ENCODE measurements at regions not wholly inside any gene's neighbourhood (a gene's known extent, or its start where the extent isn't known, plus 50 kb on each side); places are given as distances from the start of the nearest gene placed in this dataset.

DNA sequence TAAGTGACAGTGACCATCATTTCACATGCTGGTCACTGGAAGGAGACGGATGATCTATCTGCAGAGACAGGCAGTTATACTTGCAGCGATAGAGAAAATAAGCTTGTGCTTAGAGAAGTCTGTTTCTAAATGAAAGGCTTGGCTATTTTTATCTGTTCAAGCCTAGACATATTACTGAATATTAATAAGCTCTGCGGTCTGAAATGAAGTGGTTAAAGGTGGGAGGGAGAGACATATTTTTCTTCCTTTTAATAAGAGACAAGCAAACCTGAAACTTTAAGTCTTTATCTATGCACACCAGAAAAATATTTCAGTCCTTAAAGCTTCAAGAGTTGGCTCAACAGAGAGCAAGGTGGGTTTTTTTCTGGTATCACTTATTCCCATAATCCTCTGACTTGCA lies 99.0 kb downstream of the CD200R1L start:
- TF ChIP-seq, protein P1, sequence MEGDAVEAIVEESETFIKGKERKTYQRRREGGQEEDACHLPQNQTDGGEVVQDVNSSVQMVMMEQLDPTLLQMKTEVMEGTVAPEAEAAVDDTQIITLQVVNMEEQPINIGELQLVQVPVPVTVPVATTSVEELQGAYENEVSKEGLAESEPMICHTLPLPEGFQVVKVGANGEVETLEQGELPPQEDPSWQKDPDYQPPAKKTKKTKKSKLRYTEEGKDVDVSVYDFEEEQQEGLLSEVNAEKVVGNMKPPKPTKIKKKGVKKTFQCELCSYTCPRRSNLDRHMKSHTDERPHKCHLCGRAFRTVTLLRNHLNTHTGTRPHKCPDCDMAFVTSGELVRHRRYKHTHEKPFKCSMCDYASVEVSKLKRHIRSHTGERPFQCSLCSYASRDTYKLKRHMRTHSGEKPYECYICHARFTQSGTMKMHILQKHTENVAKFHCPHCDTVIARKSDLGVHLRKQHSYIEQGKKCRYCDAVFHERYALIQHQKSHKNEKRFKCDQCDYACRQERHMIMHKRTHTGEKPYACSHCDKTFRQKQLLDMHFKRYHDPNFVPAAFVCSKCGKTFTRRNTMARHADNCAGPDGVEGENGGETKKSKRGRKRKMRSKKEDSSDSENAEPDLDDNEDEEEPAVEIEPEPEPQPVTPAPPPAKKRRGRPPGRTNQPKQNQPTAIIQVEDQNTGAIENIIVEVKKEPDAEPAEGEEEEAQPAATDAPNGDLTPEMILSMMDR (IDR thresholded peaks at IDR 0.05): no peak
- TF ChIP-seq ZFX (IDR thresholded peaks at IDR 0.05; ENCODE audit: borderline replicate concordance): no peak

Data from 22Rv1 (cell line).